H1 (cell line): ENCODE measurements at regions not wholly inside any gene's neighbourhood (a gene's known extent, or its start where the extent isn't known, plus 50 kb on each side); places are given as distances from the start of the nearest gene placed in this dataset.

Experiments used
- CTCF ChIA-PET: fragments of 300-600 bp; sonication (Branson Sonifier 250); formaldehyde crosslinking; loops from one replicate; lab custom pipeline; 2021; ENCODE audit not compliant: partially characterized antibody; lab: Charles Lee
- POLR2A ChIA-PET: fragments of 300-600 bp; sonication (Branson Sonifier 250); formaldehyde crosslinking; loops from one replicate; lab custom pipeline; 2021; ENCODE audit warnings: inconsistent platforms; ENCODE audit not compliant: partially characterized antibody; lab: Charles Lee
- DNase-seq, 2 experiments: peaks; one replicate each; pipeline versions ENCODE4 v3.0.0 to v3.0.0-alpha.2; 2010 to 2022; ENCODE audit warnings: low spot score in 2 of 2, low read depth in 1 of 2, mixed read lengths in 1 of 2
- FAIRE-seq: peaks from 2 replicates; lab custom pipeline; 2011; peaks lifted over from hg19 to GRCh38; lab: Jason Lieb, UNC
- H2AFZ ChIP-seq: 2 replicates; pipeline ENCODE4 v1.8.1; 2012; ENCODE audit warnings: low read length, inconsistent platforms
- H2AK5ac ChIP-seq: 2 replicates; pipeline ENCODE4 v1.6.1; 2013; ENCODE audit warnings: low read depth, low read length
- H2BK120ac ChIP-seq: replicated peaks from 2 replicates; pipeline ENCODE3; 2013; ENCODE audit warnings: low read depth, low read length, inconsistent platforms
- H2BK12ac ChIP-seq: 2 replicates; pipeline ENCODE4 v1.6.1; 2013; ENCODE audit warnings: low read depth, low read length
- H2BK15ac ChIP-seq: 2 replicates; pipeline ENCODE4 v1.6.1; 2013; ENCODE audit warnings: low read length
- H2BK20ac ChIP-seq: 2 replicates; pipeline ENCODE4 v1.6.1; 2013; ENCODE audit warnings: low read length
- H2BK5ac ChIP-seq: 2 replicates; pipeline ENCODE4 v1.6.1; 2013; ENCODE audit warnings: low read depth, low read length
- H3K14ac ChIP-seq: 2 replicates; pipeline ENCODE4 v1.6.1; 2013; ENCODE audit warnings: inconsistent platforms; ENCODE audit not compliant: insufficient read length
- H3K18ac ChIP-seq: 2 replicates; pipeline ENCODE4 v1.6.1; 2013; ENCODE audit warnings: low read length; ENCODE audit errors: extremely low read depth
- H3K23ac ChIP-seq: 2 replicates; pipeline ENCODE4 v1.6.1; 2013; ENCODE audit warnings: inconsistent platforms; ENCODE audit not compliant: insufficient read length
- H3K23me2 ChIP-seq: 2 replicates; pipeline ENCODE4 v1.6.1; 2013; ENCODE audit warnings: low read depth, low read length
- H3K27ac ChIP-seq: 2 replicates; pipeline ENCODE4 v1.6.1; 2011; ENCODE audit warnings: low read depth, low read length, inconsistent platforms
- H3K27me3 ChIP-seq, 4 experiments: replicated peaks in 1 of 4; 1 replicate in 1 of 4; 2 replicates in 3 of 4; pipeline versions ENCODE4 v1.6.1 to v1.8.1; 2011 to 2013; ENCODE audit warnings: low read length in 3 of 4, mild to moderate bottlenecking in 3 of 4, inconsistent platforms in 2 of 4, mixed read lengths in 2 of 4, moderate library complexity in 1 of 4; ENCODE audit not compliant: control insufficient read depth in 3 of 4, insufficient read depth in 3 of 4; ENCODE audit errors: extremely low read depth in 1 of 4
- H3K36me3 ChIP-seq, 4 experiments: 2 replicates each; pipeline versions ENCODE4 v1.6.1 to v1.8.1; 2011 to 2013; ENCODE audit warnings: mild to moderate bottlenecking in 4 of 4, low read length in 3 of 4, moderate library complexity in 2 of 4, control low read depth in 1 of 4, inconsistent platforms in 1 of 4; ENCODE audit not compliant: insufficient read depth in 4 of 4, control insufficient read depth in 2 of 4
- H3K4ac ChIP-seq: replicated peaks from 2 replicates; pipeline ENCODE3; 2013; ENCODE audit warnings: low read length, low read depth, mixed read lengths, inconsistent platforms; ENCODE audit not compliant: insufficient read length
- H3K4me1 ChIP-seq, 4 experiments: replicated peaks in 1 of 4; 1 replicate in 1 of 4; 2 replicates in 3 of 4; pipeline versions ENCODE4 v1.6.1 to v1.8.1; 2011 to 2013; ENCODE audit warnings: low read length in 3 of 4, inconsistent platforms in 2 of 4, mixed read lengths in 1 of 4; ENCODE audit not compliant: insufficient read depth in 4 of 4, control insufficient read depth in 3 of 4
- H3K4me2 ChIP-seq, 2 experiments: 2 replicates each; pipeline versions ENCODE4 v1.6.1 to v1.8.1; 2011 to 2013; ENCODE audit warnings: low read depth in 2 of 2, low read length in 2 of 2, control low read depth in 1 of 2, inconsistent platforms in 1 of 2, mild to moderate bottlenecking in 1 of 2; ENCODE audit not compliant: insufficient read depth in 1 of 2
- H3K4me3 ChIP-seq, 4 experiments: fragments of 200-600, 300-600 bp in 1 of 4; sonication (generic), shearing (Covaris generic), sonication (Bioruptor Twin) in 1 of 4; 2 replicates each; pipeline versions ENCODE4 v1.5.1 to v1.8.1; 2011 to 2016; ENCODE audit warnings: low read length in 4 of 4, low read depth in 3 of 4, control low read depth in 2 of 4, inconsistent platforms in 2 of 4, mild to moderate bottlenecking in 2 of 4, mixed read lengths in 1 of 4, moderate library complexity in 1 of 4; ENCODE audit not compliant: insufficient read depth in 2 of 4; ENCODE audit errors: extremely low read depth in 1 of 4
- H3K56ac ChIP-seq: replicated peaks from 2 replicates; pipeline ENCODE3; 2013; ENCODE audit warnings: low read depth, mild to moderate bottlenecking, mixed read lengths, low read length, inconsistent platforms; ENCODE audit not compliant: insufficient read length
- H3K79me1 ChIP-seq: 2 replicates; pipeline ENCODE4 v1.6.1; 2013; ENCODE audit warnings: low read depth, low read length, control low read depth
- H3K79me2 ChIP-seq, 2 experiments: 2 replicates each; pipeline versions ENCODE4 v1.6.1 to v1.8.1; 2012 to 2013; ENCODE audit warnings: low read length in 2 of 2, mild to moderate bottlenecking in 2 of 2, inconsistent platforms in 1 of 2; ENCODE audit not compliant: insufficient read depth in 2 of 2, control insufficient read depth in 1 of 2
- H3K9ac ChIP-seq, 4 experiments: replicated peaks in 1 of 4; 1 replicate in 1 of 4; 2 replicates in 3 of 4; pipeline versions ENCODE4 v1.6.1 to v1.8.1; 2011 to 2013; ENCODE audit warnings: low read depth in 3 of 4, low read length in 3 of 4, control low read depth in 2 of 4, mild to moderate bottlenecking in 2 of 4, moderate library complexity in 2 of 4, inconsistent platforms in 1 of 4; ENCODE audit errors: extremely low read depth in 1 of 4
- H3K9me3 ChIP-seq, 2 experiments: 2 replicates each; pipeline versions ENCODE4 v1.6.1 to v1.8.1; 2012 to 2013; ENCODE audit warnings: mild to moderate bottlenecking in 2 of 2, moderate library complexity in 2 of 2, control low read depth in 1 of 2, inconsistent platforms in 1 of 2, low read depth in 1 of 2, low read length in 1 of 2, mixed read lengths in 1 of 2; ENCODE audit not compliant: insufficient read depth in 2 of 2
- H4K20me1 ChIP-seq, 2 experiments: replicated peaks in 1 of 2; 2 replicates each; pipeline versions ENCODE3 to v1.8.1; 2011 to 2013; ENCODE audit warnings: inconsistent platforms in 2 of 2, low read length in 2 of 2, mild to moderate bottlenecking in 1 of 2; ENCODE audit not compliant: insufficient read depth in 2 of 2, control insufficient read depth in 1 of 2
- H4K5ac ChIP-seq: 2 replicates; pipeline ENCODE4 v1.6.1; 2013; ENCODE audit warnings: low read length, low read depth, mixed read lengths, inconsistent platforms; ENCODE audit not compliant: insufficient read length
- H4K8ac ChIP-seq: 2 replicates; pipeline ENCODE4 v1.8.0; 2013; ENCODE audit warnings: mild to moderate bottlenecking, moderate library complexity, low read length, inconsistent platforms; ENCODE audit not compliant: insufficient read depth; ENCODE audit errors: extremely low read depth
- H4K91ac ChIP-seq: replicated peaks from 2 replicates; pipeline ENCODE3; 2013; ENCODE audit warnings: low read length, mixed read lengths, inconsistent platforms; ENCODE audit not compliant: insufficient read length
- ATF3 ChIP-seq: IDR thresholded peaks from 2 replicates; pipeline ENCODE4 v1.6.1; 2011; ENCODE audit warnings: low read depth, mild to moderate bottlenecking, low read length; ENCODE audit not compliant: insufficient read depth
- BRCA1 ChIP-seq: IDR thresholded peaks from 2 replicates; pipeline ENCODE4 v1.6.1; 2012; ENCODE audit warnings: low read depth, low read length, improper control_type of control experiment
- CREB1 ChIP-seq: IDR thresholded peaks from 2 replicates; pipeline ENCODE4 v1.6.1; 2012; ENCODE audit warnings: inconsistent platforms
- CTBP2 ChIP-seq: IDR thresholded peaks from 2 replicates; pipeline ENCODE4 v1.7.0; 2011; ENCODE audit warnings: borderline replicate concordance, mild to moderate bottlenecking, moderate library complexity, mixed read lengths, low read length; ENCODE audit not compliant: insufficient read depth, insufficient read length
- FOSL1 ChIP-seq: IDR thresholded peaks from 2 replicates; pipeline ENCODE4 v1.6.1; 2011; ENCODE audit warnings: mild to moderate bottlenecking, low read depth, low read length, moderate library complexity; ENCODE audit not compliant: insufficient read depth
- RFX5 ChIP-seq: IDR thresholded peaks from 2 replicates; pipeline ENCODE4 v1.6.1; 2011; ENCODE audit warnings: low read depth, low read length, improper control_type of control experiment, borderline replicate concordance
- WGBS, 2 experiments: shearing (Covaris generic) in 1 of 2; methylation state at CpG; one replicate each; pipeline versions ENCODE4 v1.1.6 to v1.1.7; 2013 to 2015; ENCODE audit warnings: low lambda C conversion rate in 2 of 2, mixed read lengths in 2 of 2, inconsistent platforms in 1 of 2, low coverage in 1 of 2, missing lambda C conversion rate in 1 of 2; ENCODE audit not compliant: insufficient replicate concordance in 2 of 2, insufficient coverage in 1 of 2, insufficient read length in 1 of 2; ENCODE audit errors: extremely low coverage in 1 of 2, missing lambda C conversion rate in 1 of 2; 5-methylcytosine and 5-hydroxymethylcytosine counted together

- ChIA-PET POLR2A (no interaction called here), CTCF (no interaction called here)
- H3K9me3 ChIP-seq, result no peaks in the 10 kb centered on the region
- H3K4me1 ChIP-seq, result peaks cover 0 to 5% (median 2%) of the 10 kb centered on the region in 4 experiments; a peak in 3 of 7 replicates
- no peak overlapping the region for H2BK20ac ChIP-seq
- no peak overlapping the region for H2BK5ac ChIP-seq
- no peaks in the 10 kb centered on the region for H3K79me2 ChIP-seq
- no peak overlapping the region for H2AK5ac ChIP-seq
- H3K18ac ChIP-seq, result no peak overlapping the region
- 89% methylated on average over 2 of the region's 2 CpGs; no CpG with 5 or more reads in 1 of the 2 experiments for WGBS, 2 experiments
- H3K4ac ChIP-seq, result no peak overlapping the region
- H3K36me3 ChIP-seq, result no peaks in the 10 kb centered on the region
- no peak overlapping the region for H3K4me2 ChIP-seq
- no peak overlapping the region for H4K5ac ChIP-seq
- no peak overlapping the region for H3K9ac ChIP-seq
- FAIRE-seq (no peak), DNase-seq (no peak)
- no peak overlapping the region for H4K8ac ChIP-seq
- H3K14ac ChIP-seq, result no peak overlapping the region
- no peak overlapping the region for H3K4me3 ChIP-seq
- H4K91ac ChIP-seq, result no peak overlapping the region
- no peak overlapping the region for H2AFZ ChIP-seq
- no peaks in the 10 kb centered on the region for H3K23me2 ChIP-seq
- no peak overlapping the region for H2BK15ac ChIP-seq
- H2BK120ac ChIP-seq, result no peak overlapping the region
- H3K56ac ChIP-seq, result no peak overlapping the region
- H4K20me1 ChIP-seq, result no peaks in the 10 kb centered on the region
- no peaks in the 10 kb centered on the region for H3K79me1 ChIP-seq
- H2BK12ac ChIP-seq, result no peak overlapping the region
- no peak overlapping the region for H3K23ac ChIP-seq
- H3K27me3 ChIP-seq, result no peaks in the 10 kb centered on the region
- no peak overlapping the region for H3K27ac ChIP-seq
- TF ChIP-seq CREB1 (no peak), ATF3 (no peak), FOSL1 (no peak), BRCA1 (no peak), RFX5 (no peak), CTBP2 (no peak)
Measured at GRCh38 chr4:176489001-176489400, 169.2 kb downstream of the SPCS3 start.
